SK-N-SH treated with all-trans-retinoic acid at 6 μM for 48 hours (cell line): ENCODE measurements at regions not wholly inside any gene's neighbourhood (a gene's known extent, or its start where the extent isn't known, plus 50 kb on each side); places are given as distances from the start of the nearest gene placed in this dataset.

Experiments used
- ATAC-seq: fragments of 200-7000 bp; cut with Tn5 transposase; 3 replicates; pipeline ENCODE4 v1.9.1; 2020; ENCODE audit warnings: mild to moderate bottlenecking, moderate library complexity
- ARNTL ChIP-seq: fragments of 450-650 bp; formaldehyde crosslinking; IDR thresholded peaks from 2 replicates; pipeline ENCODE4 v1.5.0; 2020; ENCODE audit warnings: low read depth, mild to moderate bottlenecking, moderate library complexity, borderline replicate concordance
- CSDC2 ChIP-seq: fragments of 250-450 bp; sonication (Bioruptor Pico); IDR thresholded peaks from 2 replicates; pipeline ENCODE4 v1.5.0; 2020; ENCODE audit warnings: mild to moderate bottlenecking, moderate library complexity
- ESRRG ChIP-seq: fragments of 250-450 bp; sonication (Bioruptor Pico); IDR thresholded peaks from 2 replicates; pipeline ENCODE4 v1.6.1; 2021; ENCODE audit warnings: mild to moderate bottlenecking
- GLIS3 ChIP-seq: fragments of 250-450 bp; sonication (Bioruptor Pico); IDR thresholded peaks from 2 replicates; pipeline ENCODE4 v1.5.0; 2020; ENCODE audit warnings: mild to moderate bottlenecking, moderate library complexity
- ISL1 ChIP-seq: fragments of 250-450 bp; sonication (Bioruptor Pico); IDR thresholded peaks from 2 replicates; pipeline ENCODE4 v2.1.2; 2022; ENCODE audit warnings: mild to moderate bottlenecking, moderate library complexity
- OSR1 ChIP-seq: fragments of 250-450 bp; sonication (Bioruptor Pico); IDR thresholded peaks from 2 replicates; pipeline ENCODE4 v1.8.0; 2022; ENCODE audit warnings: moderate library complexity, mild to moderate bottlenecking, inconsistent platforms
- PPARA ChIP-seq: fragments of 250-450 bp; sonication (Bioruptor Pico); IDR thresholded peaks from 2 replicates; pipeline ENCODE4 v1.5.0; 2020; ENCODE audit warnings: mild to moderate bottlenecking, borderline replicate concordance
- RARB ChIP-seq: fragments of 250-450 bp; sonication (Bioruptor Pico); IDR thresholded peaks from 2 replicates; pipeline ENCODE4 v1.8.0; 2021; ENCODE audit warnings: mild to moderate bottlenecking, moderate library complexity
- SNAI2 ChIP-seq: fragments of 250-450 bp; sonication (Bioruptor Pico); IDR thresholded peaks from 2 replicates; pipeline ENCODE4 v1.5.0; 2020; ENCODE audit warnings: mild to moderate bottlenecking, moderate library complexity
- TCF4 ChIP-seq: fragments of 250-450 bp; sonication (Bioruptor Pico); IDR thresholded peaks from 2 replicates; pipeline ENCODE4 v1.8.0; 2021; ENCODE audit warnings: mild to moderate bottlenecking, moderate library complexity, borderline replicate concordance
- TOX ChIP-seq: fragments of 250-450 bp; sonication (Bioruptor Pico); IDR thresholded peaks from 2 replicates; pipeline ENCODE4 v1.8.0; 2021; ENCODE audit warnings: mild to moderate bottlenecking, moderate library complexity, borderline replicate concordance
- ZC3H10 ChIP-seq: fragments of 250-450 bp; sonication (Bioruptor Pico); IDR thresholded peaks from 2 replicates; pipeline ENCODE4 v1.5.1; 2021; ENCODE audit warnings: mild to moderate bottlenecking, moderate library complexity
- ZFP3 ChIP-seq: fragments of 250-450 bp; sonication (Bioruptor Pico); IDR thresholded peaks from 2 replicates; pipeline ENCODE4 v1.5.0; 2020; ENCODE audit warnings: mild to moderate bottlenecking, moderate library complexity
- ZFP30 ChIP-seq: fragments of 450-650 bp; formaldehyde crosslinking; IDR thresholded peaks from 2 replicates; pipeline ENCODE4 v1.5.0; 2022; ENCODE audit warnings: mild to moderate bottlenecking, moderate library complexity
- ZNF70 ChIP-seq: fragments of 450-650 bp; formaldehyde crosslinking; IDR thresholded peaks from 2 replicates; pipeline ENCODE4 v1.5.0; 2020; ENCODE audit warnings: mild to moderate bottlenecking, moderate library complexity
- ZNF8 ChIP-seq: fragments of 450-650 bp; formaldehyde crosslinking; IDR thresholded peaks from 2 replicates; pipeline ENCODE4 v1.5.0; 2020; ENCODE audit warnings: mild to moderate bottlenecking, moderate library complexity
- TF ChIP-seq, protein P1 (sequence below): fragments of 250-450 bp; sonication (Bioruptor Pico); IDR thresholded peaks from 2 replicates; pipeline ENCODE4 v1.5.0; 2020; ENCODE audit warnings: mild to moderate bottlenecking, moderate library complexity
- TF ChIP-seq, protein P2 (sequence below): fragments of 250-450 bp; sonication (Bioruptor Pico); IDR thresholded peaks from 2 replicates; pipeline ENCODE4 v1.5.1; 2021; ENCODE audit warnings: mild to moderate bottlenecking, moderate library complexity
- TF ChIP-seq, protein P3 (sequence below): fragments of 250-450 bp; sonication (Bioruptor Pico); IDR thresholded peaks from 2 replicates; pipeline ENCODE4 v1.8.0; 2020; ENCODE audit warnings: mild to moderate bottlenecking, moderate library complexity, borderline replicate concordance
- TF ChIP-seq, protein P4 (sequence below): fragments of 250-450 bp; sonication (Bioruptor Pico); IDR thresholded peaks from 2 replicates; pipeline ENCODE4 v1.8.0; 2021; ENCODE audit warnings: low read depth, mild to moderate bottlenecking, moderate library complexity, borderline replicate concordance

DNA sequence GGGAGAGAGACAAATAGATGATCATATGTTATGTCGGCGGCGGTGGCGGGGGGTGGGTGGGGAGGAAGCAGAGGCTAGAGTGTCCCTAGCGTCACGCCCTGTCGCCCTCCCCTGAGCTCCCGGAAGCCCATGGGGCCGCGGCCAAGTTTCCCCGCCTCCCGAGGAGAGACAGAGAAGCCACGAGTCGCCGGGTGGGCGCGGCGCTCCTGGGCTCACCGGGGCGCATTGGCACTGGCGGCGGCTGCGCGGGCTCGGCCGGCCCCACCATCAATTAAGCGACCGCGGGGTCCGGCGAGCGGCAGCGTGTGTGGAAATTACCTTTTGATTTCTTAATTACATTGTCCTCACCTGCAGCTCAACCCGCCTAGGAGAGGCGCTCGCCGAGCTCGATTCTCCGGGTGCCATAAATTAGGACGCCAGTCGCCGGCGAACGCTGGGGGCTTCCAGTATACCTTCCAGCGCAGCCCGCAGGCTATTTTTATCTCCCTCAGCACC lies 119.9 kb upstream of the LHX5 start (continued):
- no peak for TF ChIP-seq ZFP30 (CRISPR knock-in tag)

DNA sequence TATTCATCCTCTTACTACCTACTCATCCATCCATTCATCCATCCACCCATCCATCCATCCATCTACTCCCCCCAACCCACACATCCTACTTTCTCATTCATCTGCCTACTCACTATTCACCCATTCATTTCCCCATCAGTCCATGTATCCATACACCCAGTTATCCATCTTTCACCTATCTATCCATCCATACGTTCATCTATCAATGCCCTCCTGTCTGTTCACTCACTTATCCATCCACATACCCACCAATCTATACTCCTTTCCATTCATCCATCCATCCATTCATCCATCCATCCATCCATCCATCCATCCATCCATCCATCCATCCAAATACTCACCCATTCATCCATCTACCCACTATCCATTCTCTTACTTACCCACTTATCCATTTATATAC lies 117.8 kb upstream of the LHX5 start:
- no peak for ATAC-seq
- TF ChIP-seq ZNF8 (CRISPR knock-in tag) (no peak), ZFP30 (CRISPR knock-in tag) (no peak), RARB (CRISPR knock-in tag) (no peak), TCF4 (no peak), TOX (CRISPR knock-in tag) (no peak), ISL1 (CRISPR knock-in tag) (no peak), GLIS3 (CRISPR knock-in tag) (no peak), ZNF70 (no peak), CSDC2 (CRISPR knock-in tag) (no peak), PPARA (no peak), ARNTL (CRISPR knock-in tag) (no peak), ZC3H10 (CRISPR knock-in tag) (no peak), OSR1 (CRISPR knock-in tag) (no peak)
- TF ChIP-seq, protein P1, sequence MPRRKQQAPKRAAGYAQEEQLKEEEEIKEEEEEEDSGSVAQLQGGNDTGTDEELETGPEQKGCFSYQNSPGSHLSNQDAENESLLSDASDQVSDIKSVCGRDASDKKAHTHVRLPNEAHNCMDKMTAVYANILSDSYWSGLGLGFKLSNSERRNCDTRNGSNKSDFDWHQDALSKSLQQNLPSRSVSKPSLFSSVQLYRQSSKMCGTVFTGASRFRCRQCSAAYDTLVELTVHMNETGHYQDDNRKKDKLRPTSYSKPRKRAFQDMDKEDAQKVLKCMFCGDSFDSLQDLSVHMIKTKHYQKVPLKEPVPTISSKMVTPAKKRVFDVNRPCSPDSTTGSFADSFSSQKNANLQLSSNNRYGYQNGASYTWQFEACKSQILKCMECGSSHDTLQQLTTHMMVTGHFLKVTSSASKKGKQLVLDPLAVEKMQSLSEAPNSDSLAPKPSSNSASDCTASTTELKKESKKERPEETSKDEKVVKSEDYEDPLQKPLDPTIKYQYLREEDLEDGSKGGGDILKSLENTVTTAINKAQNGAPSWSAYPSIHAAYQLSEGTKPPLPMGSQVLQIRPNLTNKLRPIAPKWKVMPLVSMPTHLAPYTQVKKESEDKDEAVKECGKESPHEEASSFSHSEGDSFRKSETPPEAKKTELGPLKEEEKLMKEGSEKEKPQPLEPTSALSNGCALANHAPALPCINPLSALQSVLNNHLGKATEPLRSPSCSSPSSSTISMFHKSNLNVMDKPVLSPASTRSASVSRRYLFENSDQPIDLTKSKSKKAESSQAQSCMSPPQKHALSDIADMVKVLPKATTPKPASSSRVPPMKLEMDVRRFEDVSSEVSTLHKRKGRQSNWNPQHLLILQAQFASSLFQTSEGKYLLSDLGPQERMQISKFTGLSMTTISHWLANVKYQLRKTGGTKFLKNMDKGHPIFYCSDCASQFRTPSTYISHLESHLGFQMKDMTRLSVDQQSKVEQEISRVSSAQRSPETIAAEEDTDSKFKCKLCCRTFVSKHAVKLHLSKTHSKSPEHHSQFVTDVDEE (CRISPR knock-in tag): no peak
- TF ChIP-seq, protein P2, sequence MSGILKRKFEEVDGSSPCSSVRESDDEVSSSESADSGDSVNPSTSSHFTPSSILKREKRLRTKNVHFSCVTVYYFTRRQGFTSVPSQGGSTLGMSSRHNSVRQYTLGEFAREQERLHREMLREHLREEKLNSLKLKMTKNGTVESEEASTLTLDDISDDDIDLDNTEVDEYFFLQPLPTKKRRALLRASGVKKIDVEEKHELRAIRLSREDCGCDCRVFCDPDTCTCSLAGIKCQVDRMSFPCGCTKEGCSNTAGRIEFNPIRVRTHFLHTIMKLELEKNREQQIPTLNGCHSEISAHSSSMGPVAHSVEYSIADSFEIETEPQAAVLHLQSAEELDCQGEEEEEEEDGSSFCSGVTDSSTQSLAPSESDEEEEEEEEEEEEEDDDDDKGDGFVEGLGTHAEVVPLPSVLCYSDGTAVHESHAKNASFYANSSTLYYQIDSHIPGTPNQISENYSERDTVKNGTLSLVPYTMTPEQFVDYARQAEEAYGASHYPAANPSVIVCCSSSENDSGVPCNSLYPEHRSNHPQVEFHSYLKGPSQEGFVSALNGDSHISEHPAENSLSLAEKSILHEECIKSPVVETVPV (CRISPR knock-in tag): no peak
- TF ChIP-seq, protein P3, sequence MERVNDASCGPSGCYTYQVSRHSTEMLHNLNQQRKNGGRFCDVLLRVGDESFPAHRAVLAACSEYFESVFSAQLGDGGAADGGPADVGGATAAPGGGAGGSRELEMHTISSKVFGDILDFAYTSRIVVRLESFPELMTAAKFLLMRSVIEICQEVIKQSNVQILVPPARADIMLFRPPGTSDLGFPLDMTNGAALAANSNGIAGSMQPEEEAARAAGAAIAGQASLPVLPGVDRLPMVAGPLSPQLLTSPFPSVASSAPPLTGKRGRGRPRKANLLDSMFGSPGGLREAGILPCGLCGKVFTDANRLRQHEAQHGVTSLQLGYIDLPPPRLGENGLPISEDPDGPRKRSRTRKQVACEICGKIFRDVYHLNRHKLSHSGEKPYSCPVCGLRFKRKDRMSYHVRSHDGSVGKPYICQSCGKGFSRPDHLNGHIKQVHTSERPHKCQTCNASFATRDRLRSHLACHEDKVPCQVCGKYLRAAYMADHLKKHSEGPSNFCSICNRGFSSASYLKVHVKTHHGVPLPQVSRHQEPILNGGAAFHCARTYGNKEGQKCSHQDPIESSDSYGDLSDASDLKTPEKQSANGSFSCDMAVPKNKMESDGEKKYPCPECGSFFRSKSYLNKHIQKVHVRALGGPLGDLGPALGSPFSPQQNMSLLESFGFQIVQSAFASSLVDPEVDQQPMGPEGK (CRISPR knock-in tag): no peak
- TF ChIP-seq, protein P4, sequence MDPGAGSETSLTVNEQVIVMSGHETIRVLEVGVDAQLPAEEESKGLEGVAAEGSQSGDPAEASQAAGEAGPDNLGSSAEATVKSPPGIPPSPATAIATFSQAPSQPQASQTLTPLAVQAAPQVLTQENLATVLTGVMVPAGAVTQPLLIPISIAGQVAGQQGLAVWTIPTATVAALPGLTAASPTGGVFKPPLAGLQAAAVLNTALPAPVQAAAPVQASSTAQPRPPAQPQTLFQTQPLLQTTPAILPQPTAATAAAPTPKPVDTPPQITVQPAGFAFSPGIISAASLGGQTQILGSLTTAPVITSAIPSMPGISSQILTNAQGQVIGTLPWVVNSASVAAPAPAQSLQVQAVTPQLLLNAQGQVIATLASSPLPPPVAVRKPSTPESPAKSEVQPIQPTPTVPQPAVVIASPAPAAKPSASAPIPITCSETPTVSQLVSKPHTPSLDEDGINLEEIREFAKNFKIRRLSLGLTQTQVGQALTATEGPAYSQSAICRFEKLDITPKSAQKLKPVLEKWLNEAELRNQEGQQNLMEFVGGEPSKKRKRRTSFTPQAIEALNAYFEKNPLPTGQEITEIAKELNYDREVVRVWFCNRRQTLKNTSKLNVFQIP (CRISPR knock-in tag): no peak

DNA sequence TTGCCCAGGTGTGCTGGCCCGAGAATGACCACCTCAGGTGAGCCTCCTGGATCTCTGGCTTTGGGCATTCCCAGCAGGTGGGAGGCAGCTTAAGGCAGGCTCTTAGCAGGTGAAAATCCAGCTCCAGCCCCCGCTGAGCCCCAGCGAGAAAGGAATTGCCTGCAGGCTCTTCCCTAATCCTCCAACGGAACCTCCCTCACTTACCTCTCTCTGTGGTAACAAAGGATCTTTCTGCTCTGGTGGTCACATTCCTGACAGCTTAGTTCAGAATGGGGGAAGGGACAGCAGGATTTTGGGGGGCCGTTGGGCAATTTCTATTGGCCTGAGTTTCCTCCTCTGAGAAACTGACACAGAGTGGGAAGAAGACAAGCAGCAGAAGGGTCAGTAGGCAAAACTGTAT lies 116.0 kb upstream of the LHX5 start:
- TF ChIP-seq TCF4 (no peak), CSDC2 (CRISPR knock-in tag) (no peak), ZFP3 (CRISPR knock-in tag) (no peak), ARNTL (CRISPR knock-in tag) (no peak), ZC3H10 (CRISPR knock-in tag) (no peak), ISL1 (CRISPR knock-in tag) (no peak), RARB (CRISPR knock-in tag) (no peak), OSR1 (CRISPR knock-in tag) (no peak), SNAI2 (CRISPR knock-in tag) (no peak), PPARA (no peak), ESRRG (CRISPR knock-in tag) (no peak), ZNF8 (CRISPR knock-in tag) (no peak)
- TF ChIP-seq, protein P4 (CRISPR knock-in tag): no peak
- TF ChIP-seq, protein P3 (CRISPR knock-in tag): no peak
- TF ChIP-seq, protein P2 (CRISPR knock-in tag): no peak
- TF ChIP-seq, all 23 proteins: peak for 0
- no peak for ATAC-seq
